ENCODE measurements at regions not wholly inside any gene's neighbourhood (a gene's known extent, or its start where the extent isn't known, plus 50 kb on each side); places are given as distances from the start of the nearest gene placed in this dataset.

DNA sequence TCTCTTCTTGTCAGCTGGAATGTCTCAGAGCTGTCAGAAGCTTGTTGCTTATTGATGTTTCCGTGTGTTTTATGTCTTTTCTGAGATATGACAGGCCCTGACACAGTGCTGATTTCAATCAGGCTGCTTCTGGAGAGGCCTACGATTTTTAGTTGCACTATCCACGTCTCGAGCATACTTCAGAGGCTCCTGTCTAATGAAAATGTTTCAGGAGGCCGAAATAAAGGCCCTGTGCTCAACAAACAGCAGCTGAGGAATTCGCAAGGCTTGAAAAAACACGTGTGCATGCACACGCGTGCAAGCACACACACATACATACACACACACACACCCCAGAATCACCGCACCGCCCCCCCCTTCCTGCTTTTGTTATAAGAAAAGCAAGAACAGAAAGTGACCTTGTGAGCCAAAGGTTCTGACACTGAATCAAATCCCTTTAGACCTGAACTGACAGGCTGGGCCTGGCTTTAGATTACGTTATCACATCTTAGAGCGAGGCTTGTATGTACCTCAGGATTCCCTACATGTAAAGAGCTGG, 296.6 kb downstream of the NR2F2 start:
- Histone ChIP-seq H3K79me2 (ENCODE audit: low read length) (no peaks in the 10 kb centered on the region), H3K27ac (ENCODE audit: low read length) (no peak overlapping the region), H3K27me3 (replicated peaks; ENCODE audit: insufficient read depth, low read length) (no peaks in the 10 kb centered on the region), H3K9ac (ENCODE audit: low read length) (no peak overlapping the region), H3K4me1 (ENCODE audit: low read length) (no peaks in the 10 kb centered on the region), H3K9me2 (replicated peaks; ENCODE audit: insufficient read depth, low read length) (no peaks in the 10 kb centered on the region), H3F3A (ENCODE audit: insufficient read depth, low read length) (no peaks in the 10 kb centered on the region), H2AFZ (ENCODE audit: low read length) (no peak overlapping the region), H3K36me3 (replicated peaks; ENCODE audit: insufficient read depth, low read length) (no peaks in the 10 kb centered on the region), H3K4me2 (ENCODE audit: low read depth, low read length) (no peak overlapping the region), H3K9me3 (replicated peaks; ENCODE audit: insufficient read depth, low read length) (no peaks in the 10 kb centered on the region), H3K4me3 (ENCODE audit: low read length) (no peak overlapping the region), H4K20me1 (ENCODE audit: insufficient read depth, low read length) (no peaks in the 10 kb centered on the region)
- TF ChIP-seq, protein P1, sequence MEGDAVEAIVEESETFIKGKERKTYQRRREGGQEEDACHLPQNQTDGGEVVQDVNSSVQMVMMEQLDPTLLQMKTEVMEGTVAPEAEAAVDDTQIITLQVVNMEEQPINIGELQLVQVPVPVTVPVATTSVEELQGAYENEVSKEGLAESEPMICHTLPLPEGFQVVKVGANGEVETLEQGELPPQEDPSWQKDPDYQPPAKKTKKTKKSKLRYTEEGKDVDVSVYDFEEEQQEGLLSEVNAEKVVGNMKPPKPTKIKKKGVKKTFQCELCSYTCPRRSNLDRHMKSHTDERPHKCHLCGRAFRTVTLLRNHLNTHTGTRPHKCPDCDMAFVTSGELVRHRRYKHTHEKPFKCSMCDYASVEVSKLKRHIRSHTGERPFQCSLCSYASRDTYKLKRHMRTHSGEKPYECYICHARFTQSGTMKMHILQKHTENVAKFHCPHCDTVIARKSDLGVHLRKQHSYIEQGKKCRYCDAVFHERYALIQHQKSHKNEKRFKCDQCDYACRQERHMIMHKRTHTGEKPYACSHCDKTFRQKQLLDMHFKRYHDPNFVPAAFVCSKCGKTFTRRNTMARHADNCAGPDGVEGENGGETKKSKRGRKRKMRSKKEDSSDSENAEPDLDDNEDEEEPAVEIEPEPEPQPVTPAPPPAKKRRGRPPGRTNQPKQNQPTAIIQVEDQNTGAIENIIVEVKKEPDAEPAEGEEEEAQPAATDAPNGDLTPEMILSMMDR (IDR thresholded peaks at IDR 0.05; ENCODE audit: low read length) = no peak
- TF ChIP-seq EZH2 (optimal IDR thresholded peaks at IDR 0.05; ENCODE audit: low read depth, low read length) (no peak), EZH2phosphoT487 (IDR thresholded peaks at IDR 0.05; ENCODE audit: low read length) (no peak)
- DNase-seq = no peak

DNA sequence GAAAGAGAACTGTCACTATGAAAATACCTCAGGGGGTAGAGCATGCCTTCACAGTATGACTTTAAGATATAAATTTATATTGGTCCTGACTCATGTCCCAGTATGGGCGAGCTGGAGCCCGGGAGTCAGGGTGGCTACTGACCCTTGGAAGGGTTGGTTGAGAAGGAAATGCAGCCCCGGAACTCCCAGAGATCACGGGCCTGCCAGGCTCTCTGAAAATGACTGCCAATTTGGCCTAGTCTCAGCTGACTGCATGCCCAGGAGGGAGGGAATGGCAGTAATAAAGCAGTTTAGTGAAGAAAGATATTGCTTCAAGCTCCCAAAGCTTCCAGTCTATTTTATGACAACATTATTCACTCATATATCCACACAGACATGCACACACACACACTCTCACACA, 299.0 kb downstream of the NR2F2 start:
- Histone ChIP-seq H2AFZ (ENCODE audit: low read length) (no peak overlapping the region), H3K27me3 (replicated peaks; ENCODE audit: insufficient read depth, low read length) (no peaks in the 10 kb centered on the region), H4K20me1 (ENCODE audit: insufficient read depth, low read length) (no peaks in the 10 kb centered on the region), H3K4me2 (ENCODE audit: low read depth, low read length) (no peak overlapping the region), H3K79me2 (ENCODE audit: low read length) (no peaks in the 10 kb centered on the region), H3K9me3 (replicated peaks; ENCODE audit: insufficient read depth, low read length) (no peaks in the 10 kb centered on the region), H3K9ac (ENCODE audit: low read length) (no peak overlapping the region), H3K4me3 (ENCODE audit: low read length) (no peak overlapping the region), H3K36me3 (replicated peaks; ENCODE audit: insufficient read depth, low read length) (no peaks in the 10 kb centered on the region), H3F3A (ENCODE audit: insufficient read depth, low read length) (no peaks in the 10 kb centered on the region), H3K4me1 (ENCODE audit: low read length) (no peaks in the 10 kb centered on the region), H3K9me2 (replicated peaks; ENCODE audit: insufficient read depth, low read length) (no peaks in the 10 kb centered on the region), H3K27ac (ENCODE audit: low read length) (no peak overlapping the region)
- TF ChIP-seq EZH2phosphoT487 (IDR thresholded peaks at IDR 0.05; ENCODE audit: low read length) (no peak), EZH2 (optimal IDR thresholded peaks at IDR 0.05; ENCODE audit: low read depth, low read length) (no peak)
- TF ChIP-seq, protein P1 (IDR thresholded peaks at IDR 0.05; ENCODE audit: low read length) = no peak
- DNase-seq = no peak

DNA sequence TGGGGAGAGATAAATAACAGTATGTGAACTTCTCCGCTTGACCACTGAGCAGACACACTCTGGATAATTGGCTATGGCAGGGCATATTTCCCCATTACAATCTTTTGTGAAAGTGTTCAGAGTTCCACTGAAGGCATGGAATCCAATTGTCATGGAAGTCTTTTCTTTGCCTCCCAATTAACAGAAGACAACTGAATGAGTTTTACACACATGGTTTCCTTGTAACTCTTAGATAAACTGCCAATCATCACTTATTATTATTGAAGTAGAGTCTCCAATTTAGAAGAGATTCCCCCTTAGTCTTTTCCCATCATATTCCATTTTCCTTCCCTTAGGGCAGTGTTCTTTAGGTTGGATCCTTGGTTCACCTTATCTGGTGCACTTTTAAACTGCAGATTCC, 308.3 kb downstream of the NR2F2 start:
- DNase-seq = no peak
- H3F3A ChIP-seq (ENCODE audit: insufficient read depth, low read length) = no peaks in the 10 kb centered on the region
- no peaks in the 10 kb centered on the region for H4K20me1 ChIP-seq (ENCODE audit: insufficient read depth, low read length)
- H3K79me2 ChIP-seq (ENCODE audit: low read length) = no peaks in the 10 kb centered on the region
- H3K4me2 ChIP-seq (ENCODE audit: low read depth, low read length) = no peak overlapping the region
- H3K4me3 ChIP-seq (ENCODE audit: low read length) = no peak overlapping the region
- no peaks in the 10 kb centered on the region for H3K27me3 ChIP-seq (replicated peaks; ENCODE audit: insufficient read depth, low read length)
- no peaks in the 10 kb centered on the region for H3K9me3 ChIP-seq (replicated peaks; ENCODE audit: insufficient read depth, low read length)
- H3K36me3 ChIP-seq (replicated peaks; ENCODE audit: insufficient read depth, low read length) = no peaks in the 10 kb centered on the region
- TF ChIP-seq, protein P1 (IDR thresholded peaks at IDR 0.05; ENCODE audit: low read length) = no peak
- TF ChIP-seq EZH2phosphoT487 (IDR thresholded peaks at IDR 0.05; ENCODE audit: low read length) = no peak
- TF ChIP-seq EZH2 (optimal IDR thresholded peaks at IDR 0.05; ENCODE audit: low read depth, low read length) = no peak
- H3K9ac ChIP-seq (ENCODE audit: low read length) = no peak overlapping the region
- H3K27ac ChIP-seq (ENCODE audit: low read length) = no peak overlapping the region
- no peaks in the 10 kb centered on the region for H3K4me1 ChIP-seq (ENCODE audit: low read length)
- H2AFZ ChIP-seq (ENCODE audit: low read length) = no peak overlapping the region
- no peaks in the 10 kb centered on the region for H3K9me2 ChIP-seq (replicated peaks; ENCODE audit: insufficient read depth, low read length)

Data from MM.1S (cell line).